22Rv1 (cell line): ENCODE measurements at regions not wholly inside any gene's neighbourhood (a gene's known extent, or its start where the extent isn't known, plus 50 kb on each side); places are given as distances from the start of the nearest gene placed in this dataset.

Source experiments
- H3K27ac ChIP-seq: fragments of 450-650 bp; 2 replicates; pipeline ENCODE4 v1.5.1; 2017
- ZFX ChIP-seq: fragments of 450-650 bp; IDR thresholded peaks from 2 replicates; pipeline ENCODE4 v1.6.1; 2017; ENCODE audit warnings: antibody characterized with exemption, borderline replicate concordance
- TF ChIP-seq, protein P1 (sequence below): fragments of 450-650 bp; IDR thresholded peaks from 2 replicates; pipeline ENCODE4 v1.5.1; 2017; ENCODE audit warnings: mild to moderate bottlenecking

- TF ChIP-seq, protein P1, sequence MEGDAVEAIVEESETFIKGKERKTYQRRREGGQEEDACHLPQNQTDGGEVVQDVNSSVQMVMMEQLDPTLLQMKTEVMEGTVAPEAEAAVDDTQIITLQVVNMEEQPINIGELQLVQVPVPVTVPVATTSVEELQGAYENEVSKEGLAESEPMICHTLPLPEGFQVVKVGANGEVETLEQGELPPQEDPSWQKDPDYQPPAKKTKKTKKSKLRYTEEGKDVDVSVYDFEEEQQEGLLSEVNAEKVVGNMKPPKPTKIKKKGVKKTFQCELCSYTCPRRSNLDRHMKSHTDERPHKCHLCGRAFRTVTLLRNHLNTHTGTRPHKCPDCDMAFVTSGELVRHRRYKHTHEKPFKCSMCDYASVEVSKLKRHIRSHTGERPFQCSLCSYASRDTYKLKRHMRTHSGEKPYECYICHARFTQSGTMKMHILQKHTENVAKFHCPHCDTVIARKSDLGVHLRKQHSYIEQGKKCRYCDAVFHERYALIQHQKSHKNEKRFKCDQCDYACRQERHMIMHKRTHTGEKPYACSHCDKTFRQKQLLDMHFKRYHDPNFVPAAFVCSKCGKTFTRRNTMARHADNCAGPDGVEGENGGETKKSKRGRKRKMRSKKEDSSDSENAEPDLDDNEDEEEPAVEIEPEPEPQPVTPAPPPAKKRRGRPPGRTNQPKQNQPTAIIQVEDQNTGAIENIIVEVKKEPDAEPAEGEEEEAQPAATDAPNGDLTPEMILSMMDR = no peak
- TF ChIP-seq ZFX = no peak
- H3K27ac ChIP-seq = no peak overlapping the region
Measured at GRCh38 chr16:6967796-6968320, 364.8 kb upstream of the RBFOX1 start.

GRCh38 chr16:6966925-6967324 lies 365.7 kb upstream of the RBFOX1 start:
- no peak overlapping the region for H3K27ac ChIP-seq
- no peak for TF ChIP-seq ZFX
- TF ChIP-seq, protein P1 = no peak

- H3K27ac ChIP-seq = no peak overlapping the region
- no peak for TF ChIP-seq ZFX
- TF ChIP-seq, protein P1 = no peak
Measured at GRCh38 chr16:6964679-6965078, 368.0 kb upstream of the RBFOX1 start.

- no peak overlapping the region for H3K27ac ChIP-seq
- no peak for TF ChIP-seq ZFX
Measured at GRCh38 chr16:6961704-6962103, 370.9 kb upstream of the RBFOX1 start.

GRCh38 chr16:6958184-6958583 lies 374.5 kb upstream of the RBFOX1 start:
- no peak overlapping the region for H3K27ac ChIP-seq
- TF ChIP-seq, protein P1 = no peak
- no peak for TF ChIP-seq ZFX

GRCh38 chr16:6957681-6958080 lies 375.0 kb upstream of the RBFOX1 start:
- no peak overlapping the region for H3K27ac ChIP-seq
- TF ChIP-seq, protein P1 = no peak
- TF ChIP-seq ZFX = no peak

DNA sequence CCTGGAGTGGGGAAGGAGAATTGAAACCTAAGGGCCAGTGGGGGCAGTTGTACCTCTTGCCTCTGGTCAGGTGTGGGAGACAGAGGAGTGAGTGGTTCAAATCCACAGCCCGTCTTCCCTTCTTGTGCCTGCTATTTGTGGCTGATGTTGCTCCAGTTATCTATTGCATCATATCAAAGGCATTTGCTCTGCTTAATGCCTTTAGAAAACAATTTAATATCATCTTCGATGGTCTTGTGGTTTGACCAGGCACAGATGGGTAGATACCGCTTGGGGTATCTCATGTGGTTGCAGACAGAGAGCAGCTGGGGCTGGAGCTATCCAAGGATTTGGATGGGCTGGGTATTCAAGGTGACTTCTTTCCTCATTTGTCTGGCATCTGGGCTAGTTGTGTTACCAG lies 376.1 kb upstream of the RBFOX1 start:
- no peak overlapping the region for H3K27ac ChIP-seq
- TF ChIP-seq, protein P1 = no peak

- H3K27ac ChIP-seq = no peak overlapping the region
- TF ChIP-seq, protein P1 = no peak
- TF ChIP-seq ZFX = no peak
Measured at GRCh38 chr16:6955303-6955702, 377.3 kb upstream of the RBFOX1 start.
